Esophagus muscularis mucosa (tissue), 4 donors: ENCODE measurements at regions not wholly inside any gene's neighbourhood (a gene's known extent, or its start where the extent isn't known, plus 50 kb on each side); places are given as distances from the start of the nearest gene placed in this dataset.

Experiments
- DNase-seq: peaks from one replicate; pipeline ENCODE4 v3.0.0-alpha.2; 2017; ENCODE audit errors: extremely low spot score
- H3K27ac ChIP-seq, 4 donors: fragments of 200-600 bp; sonication (generic); replicated peaks in 1 of 4; 1 replicate in 3 of 4; 2 replicates in 1 of 4; pipeline ENCODE4 v1.5.1; 2016 to 2019; ENCODE audit warnings: mild to moderate bottlenecking in 1 of 4
- H3K27me3 ChIP-seq, 4 donors: fragments of 200-600 bp; sonication (generic); one replicate each; pipeline versions ENCODE4 v1.5.1 to v1.6.0; 2016 to 2019
- H3K36me3 ChIP-seq, 4 donors: fragments of 200-600 bp; sonication (generic); one replicate each; pipeline ENCODE4 v1.5.1; 2016 to 2019
- H3K4me1 ChIP-seq, 4 donors: fragments of 200-600 bp; sonication (generic); one replicate each; pipeline ENCODE4 v1.5.1; 2016 to 2019
- H3K4me3 ChIP-seq, 4 donors: fragments of 200-600 bp; sonication (generic); 1 replicate in 2 of 4; 2 replicates in 2 of 4; pipeline ENCODE4 v1.5.1; 2016 to 2019; ENCODE audit warnings: mild to moderate bottlenecking in 4 of 4, moderate library complexity in 1 of 4
- H3K9me3 ChIP-seq, 4 donors: fragments of 200-600 bp; sonication (generic); 1 replicate in 3 of 4; 2 replicates in 1 of 4; pipeline ENCODE4 v1.5.1; 2016 to 2019
- CTCF ChIP-seq, 3 experiments: fragments of 200-600 bp in 2 of 3; fragments of 450-650 bp in 1 of 3; sonication (generic) in 2 of 3; IDR thresholded peaks; one replicate each; pipeline ENCODE4 v1.5.1; 2017 to 2019; ENCODE audit warnings: antibody characterized with exemption in 3 of 3, mild to moderate bottlenecking in 2 of 3, moderate library complexity in 1 of 3
- EP300 ChIP-seq: sonication (generic); formaldehyde crosslinking; IDR thresholded peaks from one replicate; pipeline ENCODE4 v1.6.1; 2017; ENCODE audit warnings: antibody characterized with exemption
- POLR2A ChIP-seq: fragments of 450-650 bp; IDR thresholded peaks from one replicate; pipeline ENCODE4 v1.6.1; 2017; ENCODE audit warnings: antibody characterized with exemption, moderate library complexity, mild to moderate bottlenecking, low read depth
- POLR2AphosphoS5 ChIP-seq, 2 donors: sonication (generic); formaldehyde crosslinking; IDR thresholded peaks; one replicate each; pipeline ENCODE4 v1.6.1; 2017; ENCODE audit warnings: antibody characterized with exemption in 2 of 2
- WGBS: methylation state at CpG from one replicate; pipeline ENCODE4 v1.1.5; 2018; 5-methylcytosine and 5-hydroxymethylcytosine counted together
- intact Hi-C: fragments of 100-400 bp; cut with DNase I; formaldehyde crosslinking; loops from one replicate; pipeline ENCODE4 v1.15.1; 2023

- H3K36me3 ChIP-seq = no peaks in the 10 kb centered on the region
- DNase-seq = peak; percentile 66
- H3K9me3 ChIP-seq = no peaks in the 10 kb centered on the region
- H3K4me3 ChIP-seq = no peak overlapping the region
- intact Hi-C loops = no loop called here
- peak overlapping the region; percentile 29 to 69 (median 46) for H3K27ac ChIP-seq
- H3K4me1 ChIP-seq = peaks cover 0 to 24% (median 10%) of the 10 kb centered on the region in 4 donors
- no peak for TF ChIP-seq EP300
- no peak for TF ChIP-seq CTCF (IDR thresholded peaks at IDR 0.05)
- no peak for TF ChIP-seq POLR2A
- TF ChIP-seq POLR2AphosphoS5 (IDR thresholded peaks at IDR 0.05) = no peak
- H3K27me3 ChIP-seq = no peaks in the 10 kb centered on the region
- WGBS = 34% methylated on average over 2 of the region's 2 CpGs
These were observed 401.8 kb upstream of the TMPO start for GRCh38 chr12:98113548-98113947.

GRCh38 chr12:98121963-98122362 lies 393.4 kb upstream of the TMPO start:
- DNase-seq = peak; percentile 34
- Histone ChIP-seq H3K27me3 (no peaks in the 10 kb centered on the region), H3K9me3 (no peaks in the 10 kb centered on the region), H3K4me3 (no peak overlapping the region), H3K4me1 (peaks cover 6 to 26% (median 18%) of the 10 kb centered on the region in 4 donors), H3K27ac (peak overlapping the region in 1 of 4 donors; percentile 57), H3K36me3 (no peaks in the 10 kb centered on the region)
- TF ChIP-seq POLR2A (no peak), CTCF (IDR thresholded peaks at IDR 0.05) (no peak), POLR2AphosphoS5 (IDR thresholded peaks at IDR 0.05) (no peak), EP300 (no peak)
- 80% methylated on average over 4 of the region's 4 CpGs for WGBS
- intact Hi-C loops = no loop called here

GRCh38 chr12:98123021-98123461 lies 392.3 kb upstream of the TMPO start:
- H3K36me3 ChIP-seq = no peaks in the 10 kb centered on the region
- H3K4me3 ChIP-seq = peak overlapping the region in 1 of 4 donors; percentile 4
- TF ChIP-seq EP300 = no peak
- TF ChIP-seq CTCF (IDR thresholded peaks at IDR 0.05) = no peak
- no peak for TF ChIP-seq POLR2A
- no peak for TF ChIP-seq POLR2AphosphoS5 (IDR thresholded peaks at IDR 0.05)
- peak; percentile 82 for DNase-seq
- H3K9me3 ChIP-seq = no peaks in the 10 kb centered on the region
- H3K27me3 ChIP-seq = no peaks in the 10 kb centered on the region
- peak overlapping the region; percentile 40 to 62 (median 56) for H3K27ac ChIP-seq
- H3K4me1 ChIP-seq = peaks cover 10 to 30% (median 22%) of the 10 kb centered on the region in 4 donors
- 20% methylated on average over 3 of the region's 3 CpGs for WGBS
- intact Hi-C loops = no loop called here

- peak; percentile 80 for DNase-seq
- Histone ChIP-seq H3K36me3 (no peaks in the 10 kb centered on the region), H3K27ac (no peak overlapping the region), H3K27me3 (no peaks in the 10 kb centered on the region), H3K4me3 (no peak overlapping the region), H3K4me1 (peaks cover 10 to 30% (median 22%) of the 10 kb centered on the region in 4 donors), H3K9me3 (no peaks in the 10 kb centered on the region)
- intact Hi-C loops = no loop called here
- 61% methylated on average over 12 of the region's 12 CpGs for WGBS
- TF ChIP-seq POLR2A = no peak
These were observed 388.6 kb upstream of the TMPO start for GRCh38 chr12:98126637-98127335.

- no peak overlapping the region for H3K4me3 ChIP-seq
- no peaks in the 10 kb centered on the region for H3K9me3 ChIP-seq
- peaks cover 10 to 25% (median 22%) of the 10 kb centered on the region in 4 donors for H3K4me1 ChIP-seq
- no peak for TF ChIP-seq CTCF (IDR thresholded peaks at IDR 0.05)
- no peak for TF ChIP-seq EP300
- TF ChIP-seq POLR2AphosphoS5 (IDR thresholded peaks at IDR 0.05) = no peak
- TF ChIP-seq POLR2A = no peak
- no peaks in the 10 kb centered on the region for H3K36me3 ChIP-seq
- intact Hi-C loops = no loop called here
- 52% methylated on average over 3 of the region's 3 CpGs for WGBS
- DNase-seq = peak; percentile 29
- no peaks in the 10 kb centered on the region for H3K27me3 ChIP-seq
- no peak overlapping the region for H3K27ac ChIP-seq
These were observed 388.1 kb upstream of the TMPO start for GRCh38 chr12:98127336-98127679.
